ENCODE measurements at regions not wholly inside any gene's neighbourhood (a gene's known extent, or its start where the extent isn't known, plus 50 kb on each side); places are given as distances from the start of the nearest gene placed in this dataset.

- no peak for TF ChIP-seq CTCF (IDR thresholded peaks at IDR 0.05; ENCODE audit: low read length)
- TF ChIP-seq EZH2 (IDR thresholded peaks at IDR 0.05; ENCODE audit: borderline replicate concordance, low read length) = no peak
Observed at GRCh38 chr1:80341021-80341420, 1334.5 kb upstream of the ADGRL4 start.
